HG03039 (cell line): ENCODE measurements at regions not wholly inside any gene's neighbourhood (a gene's known extent, or its start where the extent isn't known, plus 50 kb on each side); places are given as distances from the start of the nearest gene placed in this dataset.

Experiments
- ATAC-seq: cut with Tn5 transposase; IDR thresholded peaks from one replicate; pipeline ENCODE4 v1.9.1; 2021; ENCODE audit warnings: mild to moderate bottlenecking, moderate library complexity; ENCODE audit not compliant: unreplicated experiment

GRCh38 chr16:65545413-65545956 is 423.6 kb upstream of the CDH11 start:
- no peak for ATAC-seq

GRCh38 chr16:65543781-65544740 is 422.2 kb upstream of the CDH11 start:
- ATAC-seq = no peak

GRCh38 chr16:65541646-65542045 is 419.8 kb upstream of the CDH11 start:
- no peak for ATAC-seq

GRCh38 chr16:65540901-65541300 is 419.0 kb upstream of the CDH11 start:
- no peak for ATAC-seq

GRCh38 chr16:65538976-65539375 is 417.1 kb upstream of the CDH11 start:
- ATAC-seq = no peak

- ATAC-seq = no peak
Measured at GRCh38 chr16:65537336-65537735, 415.5 kb upstream of the CDH11 start.

- no peak for ATAC-seq
Measured at GRCh38 chr16:65534121-65534528, 412.3 kb upstream of the CDH11 start.

GRCh38 chr16:65532846-65533245 is 411.0 kb upstream of the CDH11 start:
- no peak for ATAC-seq

GRCh38 chr16:65532258-65532657 is 410.4 kb upstream of the CDH11 start:
- no peak for ATAC-seq

GRCh38 chr16:65531475-65531874 is 409.6 kb upstream of the CDH11 start:
- no peak for ATAC-seq

- no peak for ATAC-seq
Measured at GRCh38 chr16:65525707-65526106, 403.8 kb upstream of the CDH11 start.

GRCh38 chr16:65524997-65525396 is 403.1 kb upstream of the CDH11 start:
- no peak for ATAC-seq

- no peak for ATAC-seq
Measured at GRCh38 chr16:65524231-65524630, 402.4 kb upstream of the CDH11 start.

- ATAC-seq = no peak
Measured at GRCh38 chr16:65523283-65523944, 401.6 kb upstream of the CDH11 start.

- ATAC-seq = no peak
Measured at GRCh38 chr16:65522412-65522811, 400.5 kb upstream of the CDH11 start.

- ATAC-seq = no peak
Measured at GRCh38 chr16:65521633-65522328, 399.9 kb upstream of the CDH11 start.

GRCh38 chr16:65519402-65519801 is 397.5 kb upstream of the CDH11 start:
- ATAC-seq = no peak

- ATAC-seq = no peak
Measured at GRCh38 chr16:65515193-65515592, 393.3 kb upstream of the CDH11 start.

- ATAC-seq = no peak
Measured at GRCh38 chr16:65510850-65511249, 389.0 kb upstream of the CDH11 start.

- ATAC-seq = no peak
Measured at GRCh38 chr16:65510241-65510640, 388.4 kb upstream of the CDH11 start.

GRCh38 chr16:65509172-65509571 is 387.3 kb upstream of the CDH11 start:
- ATAC-seq = no peak
